H9 (cell line): ENCODE measurements at regions not wholly inside any gene's neighbourhood (a gene's known extent, or its start where the extent isn't known, plus 50 kb on each side); places are given as distances from the start of the nearest gene placed in this dataset.

Experiments
- DNase-seq: peaks from one replicate; pipeline ENCODE4 v3.0.0-alpha.2; 2017
- H2AFZ ChIP-seq: one replicate; pipeline ENCODE4 v1.6.1; 2013; ENCODE audit warnings: mild to moderate bottlenecking, low read length, control low read depth, moderate library complexity
- H2AK5ac ChIP-seq: 2 replicates; pipeline ENCODE4 v1.6.1; 2013; ENCODE audit warnings: low read length, control low read depth, mixed read lengths; ENCODE audit not compliant: insufficient read length
- H2BK120ac ChIP-seq: one replicate; pipeline ENCODE4 v1.6.1; 2013; ENCODE audit warnings: low read depth, mild to moderate bottlenecking, low read length, control low read depth, inconsistent platforms; ENCODE audit not compliant: poor library complexity, severe bottlenecking
- H2BK12ac ChIP-seq: 2 replicates; pipeline ENCODE4 v1.6.1; 2013; ENCODE audit warnings: low read length, control low read depth, mixed read lengths, low read depth; ENCODE audit not compliant: insufficient read length
- H2BK15ac ChIP-seq: 2 replicates; pipeline ENCODE4 v1.6.1; 2013; ENCODE audit warnings: low read depth, low read length, control low read depth
- H2BK20ac ChIP-seq: one replicate; pipeline ENCODE4 v1.6.1; 2013; ENCODE audit warnings: low read depth, mild to moderate bottlenecking, low read length, control low read depth, inconsistent platforms; ENCODE audit not compliant: poor library complexity, severe bottlenecking
- H2BK5ac ChIP-seq: 2 replicates; pipeline ENCODE4 v1.6.1; 2013; ENCODE audit warnings: low read length, control low read depth, mixed read lengths; ENCODE audit not compliant: insufficient read length
- H3K14ac ChIP-seq: 2 replicates; pipeline ENCODE4 v1.6.1; 2013; ENCODE audit warnings: low read length, control low read depth; ENCODE audit not compliant: insufficient read depth
- H3K18ac ChIP-seq: 2 replicates; pipeline ENCODE4 v1.6.1; 2013; ENCODE audit warnings: low read depth, mild to moderate bottlenecking, mixed read lengths, low read length, control low read depth; ENCODE audit not compliant: insufficient read length
- H3K23ac ChIP-seq: 2 replicates; pipeline ENCODE4 v1.6.1; 2013; ENCODE audit warnings: low read length, control low read depth, mixed read lengths, low read depth; ENCODE audit not compliant: insufficient read length
- H3K23me2 ChIP-seq: 2 replicates; pipeline ENCODE4 v1.6.1; 2013; ENCODE audit warnings: low read depth, mild to moderate bottlenecking, mixed read lengths, low read length, control low read depth; ENCODE audit not compliant: insufficient read length, poor library complexity, severe bottlenecking
- H3K27ac ChIP-seq: 2 replicates; pipeline ENCODE4 v1.5.1; 2013; ENCODE audit warnings: low read length, control low read depth, mixed read lengths, low read depth; ENCODE audit not compliant: insufficient read length
- H3K27me3 ChIP-seq: 2 replicates; pipeline ENCODE4 v1.6.1; 2013; ENCODE audit warnings: low read length, control low read depth, inconsistent platforms; ENCODE audit not compliant: insufficient read depth
- H3K4ac ChIP-seq: 2 replicates; pipeline ENCODE4 v1.6.1; 2013; ENCODE audit warnings: low read depth, mild to moderate bottlenecking, control low read depth, inconsistent platforms, low read length, moderate library complexity
- H3K4me1 ChIP-seq: 2 replicates; pipeline ENCODE4 v1.6.1; 2013; ENCODE audit warnings: low read length, control low read depth, inconsistent platforms; ENCODE audit not compliant: insufficient read depth
- H3K4me2 ChIP-seq: 2 replicates; pipeline ENCODE4 v1.6.1; 2013; ENCODE audit warnings: low read length, control low read depth, mixed read lengths; ENCODE audit not compliant: insufficient read length, insufficient read depth
- H3K56ac ChIP-seq: 2 replicates; pipeline ENCODE4 v1.6.1; 2013; ENCODE audit warnings: low read depth, mild to moderate bottlenecking, mixed read lengths, low read length, control low read depth; ENCODE audit not compliant: insufficient read length
- H3K79me1 ChIP-seq: 2 replicates; pipeline ENCODE4 v1.6.1; 2013; ENCODE audit warnings: low read depth, mild to moderate bottlenecking, moderate library complexity, low read length, control low read depth, inconsistent platforms; ENCODE audit not compliant: insufficient read depth, poor library complexity, severe bottlenecking
- H3K79me2 ChIP-seq: 2 replicates; pipeline ENCODE4 v1.6.1; 2013; ENCODE audit warnings: low read length, control low read depth, inconsistent platforms; ENCODE audit not compliant: insufficient read depth
- H3K9ac ChIP-seq: 2 replicates; pipeline ENCODE4 v1.6.1; 2013; ENCODE audit warnings: low read length, control low read depth, mixed read lengths; ENCODE audit not compliant: insufficient read length; ENCODE audit errors: extremely low read depth
- H3K9me3 ChIP-seq: one replicate; pipeline ENCODE4 v1.6.1; 2013; ENCODE audit warnings: low read depth, low read length, inconsistent platforms; ENCODE audit not compliant: control insufficient read depth
- H3T11ph ChIP-seq: one replicate; pipeline ENCODE4 v1.6.1; 2013; ENCODE audit warnings: mild to moderate bottlenecking, low read length, control low read depth, inconsistent platforms
- H4K20me1 ChIP-seq: one replicate; pipeline ENCODE4 v1.6.1; 2013; ENCODE audit not compliant: control insufficient read depth, insufficient read length, insufficient read depth
- H4K5ac ChIP-seq: 2 replicates; pipeline ENCODE4 v1.6.1; 2013; ENCODE audit warnings: low read depth, mild to moderate bottlenecking, mixed read lengths, low read length, control low read depth; ENCODE audit not compliant: insufficient read length
- H4K8ac ChIP-seq: replicated peaks from 2 replicates; pipeline ENCODE4 v1.6.1; 2013; ENCODE audit warnings: low read length, control low read depth, mixed read lengths, low read depth; ENCODE audit not compliant: insufficient read length
- H4K91ac ChIP-seq: 2 replicates; pipeline ENCODE4 v1.6.1; 2013; ENCODE audit warnings: low read depth, mild to moderate bottlenecking, moderate library complexity, mixed read lengths, low read length, control low read depth; ENCODE audit not compliant: insufficient read length
- H3K27ac Mint-ChIP-seq, 3 experiments: 2 replicates in 2 of 3; 3 replicates in 1 of 3; pipeline ENCODE4 v1.8.0; 2020 to 2021; ENCODE audit warnings: mixed read lengths in 3 of 3, mild to moderate bottlenecking in 1 of 3, moderate library complexity in 1 of 3
- H3K27me3 Mint-ChIP-seq: 2 replicates; pipeline ENCODE4 v1.8.0; 2021; ENCODE audit warnings: low read depth, mild to moderate bottlenecking, moderate library complexity, mixed read lengths
- H3K36me3 Mint-ChIP-seq, 3 experiments: 2 replicates in 2 of 3; 3 replicates in 1 of 3; pipeline ENCODE4 v1.8.0; 2020 to 2021; ENCODE audit warnings: low read depth in 3 of 3, mixed read lengths in 3 of 3; ENCODE audit not compliant: insufficient read depth in 1 of 3
- H3K4me1 Mint-ChIP-seq, 2 experiments: 2 replicates each; pipeline ENCODE4 v1.8.0; 2020; ENCODE audit warnings: mixed read lengths in 2 of 2
- H3K4me3 Mint-ChIP-seq, 2 experiments: 2 replicates in 1 of 2; 3 replicates in 1 of 2; pipeline ENCODE4 v1.8.0; 2020 to 2021; ENCODE audit warnings: mild to moderate bottlenecking in 2 of 2, mixed read lengths in 2 of 2, moderate library complexity in 1 of 2
- H3K9me3 Mint-ChIP-seq, 2 experiments: 2 replicates in 1 of 2; 3 replicates in 1 of 2; pipeline ENCODE4 v1.8.0; 2020; ENCODE audit warnings: mild to moderate bottlenecking in 2 of 2, mixed read lengths in 2 of 2, moderate library complexity in 1 of 2
- WGBS: extraction: QIAGEN DNeasy Blood & Tissue Kit; methylation state at CpG from one replicate; pipeline ENCODE4 v1.1.7; 2013; ENCODE audit warnings: missing lambda C conversion rate, low lambda C conversion rate, mixed read lengths; ENCODE audit not compliant: insufficient read length; ENCODE audit errors: extremely low coverage; 5-methylcytosine and 5-hydroxymethylcytosine counted together
- TF ChIP-seq, protein P1 (sequence below): fragments of 200-600 bp; sonication (generic); conservative IDR thresholded peaks from 3 replicates; pipeline ENCODE4 v1.8.0; 2021; ENCODE audit warnings: antibody characterized with exemption, mild to moderate bottlenecking

DNA sequence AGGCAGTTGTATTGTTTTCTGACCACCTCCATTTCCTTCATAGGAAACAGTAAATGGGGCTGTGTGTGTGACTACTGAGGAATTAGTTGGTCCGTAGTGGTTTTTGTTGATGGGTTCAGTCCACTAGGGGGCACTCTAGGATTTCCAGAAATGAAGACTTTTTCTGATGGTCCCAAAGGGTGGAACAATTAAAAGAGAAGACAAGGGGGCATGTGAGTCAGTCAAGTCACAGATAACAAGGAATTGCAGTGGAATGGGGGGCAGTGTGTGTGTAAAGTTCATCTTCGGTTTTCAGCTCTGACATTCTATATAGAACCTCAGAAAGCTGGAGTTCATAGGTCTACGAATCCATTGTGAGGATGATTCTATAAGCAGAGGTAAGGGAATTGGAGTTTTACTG is 186.6 kb upstream of the OR4E1 start:
- Mint-ChIP-seq H3K9me3 (no peaks in the 10 kb centered on the region), H3K36me3 (no peaks in the 10 kb centered on the region), H3K27ac (no peak overlapping the region), H3K27me3 (peaks cover 16% of the 10 kb centered on the region), H3K4me3 (no peak overlapping the region), H3K4me1 (no peaks in the 10 kb centered on the region)
- no peak overlapping the region for H3T11ph ChIP-seq
- no peak overlapping the region for H3K18ac ChIP-seq
- no peak overlapping the region for H2BK12ac ChIP-seq
- WGBS: no CpG with 5 or more reads among the region's 3 CpGs
- no peak overlapping the region for H4K91ac ChIP-seq
- no peak overlapping the region for H3K4me2 ChIP-seq
- H2BK120ac ChIP-seq: no peak overlapping the region
- H3K4me1 ChIP-seq: no peaks in the 10 kb centered on the region
- H3K23me2 ChIP-seq: no peaks in the 10 kb centered on the region
- no peak overlapping the region for H3K23ac ChIP-seq
- DNase-seq: peak; percentile 57
- no peak overlapping the region for H2AFZ ChIP-seq
- H4K8ac ChIP-seq: no peak overlapping the region
- no peak overlapping the region for H3K27ac ChIP-seq
- no peaks in the 10 kb centered on the region for H3K9me3 ChIP-seq
- H2BK20ac ChIP-seq: no peak overlapping the region
- TF ChIP-seq, protein P1, sequence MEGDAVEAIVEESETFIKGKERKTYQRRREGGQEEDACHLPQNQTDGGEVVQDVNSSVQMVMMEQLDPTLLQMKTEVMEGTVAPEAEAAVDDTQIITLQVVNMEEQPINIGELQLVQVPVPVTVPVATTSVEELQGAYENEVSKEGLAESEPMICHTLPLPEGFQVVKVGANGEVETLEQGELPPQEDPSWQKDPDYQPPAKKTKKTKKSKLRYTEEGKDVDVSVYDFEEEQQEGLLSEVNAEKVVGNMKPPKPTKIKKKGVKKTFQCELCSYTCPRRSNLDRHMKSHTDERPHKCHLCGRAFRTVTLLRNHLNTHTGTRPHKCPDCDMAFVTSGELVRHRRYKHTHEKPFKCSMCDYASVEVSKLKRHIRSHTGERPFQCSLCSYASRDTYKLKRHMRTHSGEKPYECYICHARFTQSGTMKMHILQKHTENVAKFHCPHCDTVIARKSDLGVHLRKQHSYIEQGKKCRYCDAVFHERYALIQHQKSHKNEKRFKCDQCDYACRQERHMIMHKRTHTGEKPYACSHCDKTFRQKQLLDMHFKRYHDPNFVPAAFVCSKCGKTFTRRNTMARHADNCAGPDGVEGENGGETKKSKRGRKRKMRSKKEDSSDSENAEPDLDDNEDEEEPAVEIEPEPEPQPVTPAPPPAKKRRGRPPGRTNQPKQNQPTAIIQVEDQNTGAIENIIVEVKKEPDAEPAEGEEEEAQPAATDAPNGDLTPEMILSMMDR: peak; percentile 82
- H3K56ac ChIP-seq: no peak overlapping the region
- no peak overlapping the region for H2BK5ac ChIP-seq
- H2BK15ac ChIP-seq: no peak overlapping the region
- no peaks in the 10 kb centered on the region for H3K27me3 ChIP-seq
- H4K5ac ChIP-seq: no peak overlapping the region
- no peak overlapping the region for H3K4ac ChIP-seq
- H3K79me2 ChIP-seq: no peaks in the 10 kb centered on the region
- no peak overlapping the region for H3K9ac ChIP-seq
- H4K20me1 ChIP-seq: no peaks in the 10 kb centered on the region
- H3K14ac ChIP-seq: no peak overlapping the region
- no peaks in the 10 kb centered on the region for H3K79me1 ChIP-seq
- no peak overlapping the region for H2AK5ac ChIP-seq
